Osteoblast (primary cell): ENCODE measurements at regions not wholly inside any gene's neighbourhood (a gene's known extent, or its start where the extent isn't known, plus 50 kb on each side); places are given as distances from the start of the nearest gene placed in this dataset.

Source experiments
- DNase-seq: peaks from one replicate; pipeline ENCODE4 v3.0.0; 2011; ENCODE audit warnings: low spot score, mixed read lengths; ENCODE audit not compliant: insufficient read length; ENCODE audit errors: missing footprints
- H2AFZ ChIP-seq: 2 replicates; pipeline ENCODE4 v1.6.0; 2011; ENCODE audit warnings: mild to moderate bottlenecking, low read length
- H3K27ac ChIP-seq: 2 replicates; pipeline ENCODE4 v1.5.1; 2011; ENCODE audit warnings: mild to moderate bottlenecking, low read depth, low read length, moderate library complexity
- H3K27me3 ChIP-seq: 2 replicates; pipeline ENCODE4 v1.6.0; 2012; ENCODE audit warnings: mild to moderate bottlenecking, control low read depth, inconsistent platforms, low read length, moderate library complexity; ENCODE audit not compliant: insufficient read depth
- H3K36me3 ChIP-seq: 2 replicates; pipeline ENCODE4 v1.5.1; 2011; ENCODE audit warnings: mild to moderate bottlenecking, low read length, control low read depth, moderate library complexity; ENCODE audit not compliant: insufficient read depth
- H3K4me1 ChIP-seq: 2 replicates; pipeline ENCODE4 v1.5.1; 2011; ENCODE audit warnings: mild to moderate bottlenecking, low read length, control low read depth, moderate library complexity; ENCODE audit not compliant: insufficient read depth
- H3K4me2 ChIP-seq: 2 replicates; pipeline ENCODE4 v1.6.0; 2011; ENCODE audit warnings: mild to moderate bottlenecking, low read length; ENCODE audit not compliant: insufficient read depth
- H3K4me3 ChIP-seq: fragments of 200-600 bp; sonication (generic); 3 replicates; pipeline ENCODE4 v1.5.1; 2012; ENCODE audit warnings: mild to moderate bottlenecking, low read length, inconsistent platforms; ENCODE audit not compliant: insufficient read depth
- H3K79me2 ChIP-seq: 2 replicates; pipeline ENCODE4 v1.6.0; 2012; ENCODE audit warnings: mild to moderate bottlenecking, low read length, control low read depth, inconsistent platforms; ENCODE audit not compliant: insufficient read depth
- H3K9me3 ChIP-seq: 2 replicates; pipeline ENCODE4 v1.5.1; 2011; ENCODE audit warnings: low read depth, low read length, control low read depth
- H4K20me1 ChIP-seq: 2 replicates; pipeline ENCODE4 v1.6.0; 2012; ENCODE audit warnings: mild to moderate bottlenecking, low read length, control low read depth; ENCODE audit not compliant: insufficient read depth
- CTCF ChIP-seq: IDR thresholded peaks from 2 replicates; pipeline ENCODE4 v1.5.1; 2011; ENCODE audit warnings: mild to moderate bottlenecking, low read depth, low read length, moderate library complexity; ENCODE audit errors: extremely low read depth

GRCh38 chr9:14441115-14441514, 127.2 kb upstream of the NFIB start:
- H3K79me2 ChIP-seq: no peaks in the 10 kb centered on the region
- H3K4me1 ChIP-seq: no peaks in the 10 kb centered on the region
- H3K4me3 ChIP-seq: no peak overlapping the region
- H3K27me3 ChIP-seq: peaks cover 20% of the 10 kb centered on the region
- H3K27ac ChIP-seq: no peak overlapping the region
- H3K4me2 ChIP-seq: no peak overlapping the region
- no peak overlapping the region for H2AFZ ChIP-seq
- no peaks in the 10 kb centered on the region for H3K9me3 ChIP-seq
- TF ChIP-seq CTCF: no peak
- no peaks in the 10 kb centered on the region for H3K36me3 ChIP-seq
- H4K20me1 ChIP-seq: no peaks in the 10 kb centered on the region
- DNase-seq: no peak

GRCh38 chr9:14440062-14440461, 126.1 kb upstream of the NFIB start:
- Histone ChIP-seq H3K36me3 (no peaks in the 10 kb centered on the region), H3K4me1 (no peaks in the 10 kb centered on the region), H3K27me3 (peaks cover 29% of the 10 kb centered on the region), H3K9me3 (no peaks in the 10 kb centered on the region), H2AFZ (no peak overlapping the region), H3K27ac (no peak overlapping the region), H4K20me1 (no peaks in the 10 kb centered on the region), H3K4me3 (no peak overlapping the region), H3K79me2 (no peaks in the 10 kb centered on the region), H3K4me2 (no peak overlapping the region)
- no peak for TF ChIP-seq CTCF
- no peak for DNase-seq

GRCh38 chr9:14439555-14439954, 125.6 kb upstream of the NFIB start:
- H3K4me3 ChIP-seq: no peak overlapping the region
- no peak overlapping the region for H3K27ac ChIP-seq
- TF ChIP-seq CTCF: no peak
- H3K36me3 ChIP-seq: no peaks in the 10 kb centered on the region
- no peak overlapping the region for H2AFZ ChIP-seq
- no peaks in the 10 kb centered on the region for H3K4me1 ChIP-seq
- peaks cover 34% of the 10 kb centered on the region for H3K27me3 ChIP-seq
- no peak for DNase-seq
- H4K20me1 ChIP-seq: no peaks in the 10 kb centered on the region
- no peaks in the 10 kb centered on the region for H3K9me3 ChIP-seq
- no peaks in the 10 kb centered on the region for H3K79me2 ChIP-seq
- H3K4me2 ChIP-seq: no peak overlapping the region

GRCh38 chr9:14438232-14439021, 124.5 kb upstream of the NFIB start:
- Histone ChIP-seq H3K4me2 (no peak overlapping the region), H3K9me3 (no peaks in the 10 kb centered on the region), H3K27ac (no peak overlapping the region), H3K79me2 (no peaks in the 10 kb centered on the region), H3K27me3 (peaks cover 42% of the 10 kb centered on the region), H3K4me3 (no peak overlapping the region), H4K20me1 (no peaks in the 10 kb centered on the region), H2AFZ (no peak overlapping the region), H3K4me1 (peaks cover 6% of the 10 kb centered on the region), H3K36me3 (no peaks in the 10 kb centered on the region)
- no peak for DNase-seq
- TF ChIP-seq CTCF: no peak
